ENCODE measurements at regions not wholly inside any gene's neighbourhood (a gene's known extent, or its start where the extent isn't known, plus 50 kb on each side); places are given as distances from the start of the nearest gene placed in this dataset.

DNA sequence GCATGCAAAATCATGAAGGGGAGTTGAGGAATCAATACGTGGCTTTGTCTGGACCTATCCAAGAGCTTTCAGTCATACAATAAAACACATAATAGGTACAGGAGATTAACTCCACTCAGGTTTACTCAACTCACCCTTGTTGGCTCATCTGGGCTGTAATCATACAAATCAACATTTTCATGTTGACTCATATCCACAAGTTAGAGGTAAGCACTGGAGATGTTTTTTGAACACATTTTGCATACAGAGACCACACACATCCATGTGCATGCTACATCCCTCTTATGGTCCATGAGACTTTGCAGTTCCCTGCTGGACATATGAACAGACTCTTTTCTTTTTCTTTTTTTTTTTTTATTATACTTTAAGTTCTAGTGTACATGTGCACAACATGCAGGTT lies 336.9 kb upstream of the PIK3C3 start:
- DNase-seq: no peak

DNA sequence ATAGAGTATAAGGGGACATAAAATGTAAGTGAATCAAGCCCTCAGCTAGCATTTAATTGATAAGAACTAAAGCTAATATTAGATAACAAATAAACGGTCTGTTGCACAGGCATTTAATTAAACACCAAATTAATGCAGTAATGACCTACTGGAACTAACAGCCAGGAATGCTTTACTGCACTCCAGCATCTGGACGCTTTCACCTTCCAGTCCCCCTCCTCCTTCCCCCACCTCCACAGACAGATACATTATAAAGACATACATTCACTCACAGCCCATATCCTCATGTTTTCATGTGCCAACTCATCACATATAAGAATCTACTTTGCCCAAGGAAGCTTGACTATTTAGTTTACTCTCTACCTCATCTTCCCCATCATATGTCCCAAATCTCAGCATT lies 337.4 kb upstream of the PIK3C3 start:
- DNase-seq: no peak

DNA sequence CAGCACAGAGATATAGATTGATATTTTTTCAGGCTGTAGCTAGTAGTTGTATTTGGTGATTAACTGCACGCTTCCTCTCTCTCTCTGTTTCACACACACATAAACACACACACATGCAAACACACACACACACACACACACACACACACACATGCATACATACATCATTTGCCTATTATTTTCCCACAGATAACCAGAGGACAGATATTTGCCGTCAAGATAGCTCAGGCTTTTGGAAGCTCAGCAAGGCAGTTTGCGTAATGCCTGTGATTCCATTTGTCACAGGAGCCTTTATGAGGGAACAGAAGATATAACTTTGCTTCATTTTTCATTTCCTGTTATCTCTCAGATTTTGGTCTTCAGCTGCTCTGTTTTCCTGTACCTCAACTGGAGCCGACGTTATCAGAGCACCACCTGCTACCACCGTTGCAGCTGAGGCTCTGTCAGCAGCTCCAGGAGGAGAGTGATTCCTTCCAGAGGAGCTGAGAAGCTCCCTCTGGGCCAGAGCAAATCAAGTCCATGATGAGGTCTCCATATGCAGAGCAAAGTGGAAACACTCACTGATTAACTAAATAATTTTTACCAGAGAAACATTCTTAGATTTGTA lies 341.9 kb upstream of the PIK3C3 start:
- no peak for DNase-seq

DNA sequence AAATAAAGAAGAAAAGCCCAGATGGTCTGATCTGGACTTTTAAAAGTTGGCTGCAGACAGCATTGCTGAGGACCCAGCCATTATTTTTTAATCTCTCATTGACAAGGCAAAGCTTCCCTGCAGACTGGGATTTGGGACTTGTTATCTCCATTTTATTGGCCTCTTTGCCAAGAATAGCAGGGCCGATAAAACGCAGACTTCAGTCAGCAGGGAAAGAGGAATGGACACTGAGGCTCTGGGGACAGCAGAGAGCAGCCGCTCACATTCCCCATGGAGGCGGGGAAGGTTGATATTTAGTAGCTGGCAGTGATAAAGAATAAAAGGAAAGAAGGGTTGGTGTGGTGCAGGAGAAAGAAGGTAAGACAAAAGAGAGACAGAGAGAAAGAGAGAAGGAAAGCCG lies 350.1 kb upstream of the PIK3C3 start:
- DNase-seq: no peak

DNA sequence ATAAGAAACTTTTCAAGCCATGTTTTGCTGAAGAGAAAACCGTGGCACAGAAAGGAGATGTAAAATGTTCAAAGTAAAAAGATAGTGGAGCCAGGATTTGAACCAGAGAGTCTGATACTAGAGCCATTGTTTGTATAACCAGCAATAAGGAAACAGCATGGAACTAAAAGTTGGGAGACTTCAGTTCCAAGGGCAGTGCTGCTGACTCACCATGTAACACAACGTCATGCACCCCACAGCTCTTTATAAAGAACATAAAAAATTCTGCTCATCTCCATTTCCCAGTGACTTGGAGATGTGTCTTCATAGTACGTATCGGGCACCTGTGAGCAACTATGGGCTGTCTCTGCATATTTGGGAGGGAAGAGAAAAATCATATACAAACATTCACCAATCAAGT lies 353.0 kb upstream of the PIK3C3 start:
- no peak for DNase-seq

DNA sequence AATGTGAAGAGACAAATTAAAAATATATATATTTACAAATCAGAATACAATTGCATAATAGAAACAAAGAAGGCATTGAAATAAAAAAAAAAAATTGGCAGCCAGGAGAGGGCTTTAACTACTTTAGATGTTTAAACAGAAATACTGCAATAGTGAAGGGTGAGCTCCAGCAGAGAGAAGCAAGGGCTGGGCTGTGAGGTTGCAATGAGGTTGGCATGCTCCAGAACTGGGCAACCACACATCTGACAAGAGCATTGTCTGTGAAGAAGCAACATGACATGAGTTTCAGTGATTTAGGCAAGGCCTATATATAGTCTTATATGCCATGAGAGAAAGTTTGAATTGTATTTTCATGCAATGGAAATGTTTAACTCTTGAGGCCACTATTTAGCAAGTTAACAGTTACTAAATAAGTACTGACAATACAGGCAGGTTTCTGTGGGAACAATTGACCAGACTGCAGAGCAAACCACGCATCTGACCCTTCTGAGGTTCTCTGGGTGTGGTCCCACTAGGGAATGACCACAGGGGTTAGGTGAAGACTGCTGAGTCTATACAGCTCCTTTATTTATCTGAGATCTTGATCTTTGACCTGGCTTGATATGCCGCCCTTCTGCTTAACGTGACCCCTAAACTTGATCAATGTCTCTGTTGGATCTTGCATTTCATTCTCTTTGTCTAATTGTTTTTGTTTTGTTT lies 354.2 kb upstream of the PIK3C3 start:
- no peak for DNase-seq

DNA sequence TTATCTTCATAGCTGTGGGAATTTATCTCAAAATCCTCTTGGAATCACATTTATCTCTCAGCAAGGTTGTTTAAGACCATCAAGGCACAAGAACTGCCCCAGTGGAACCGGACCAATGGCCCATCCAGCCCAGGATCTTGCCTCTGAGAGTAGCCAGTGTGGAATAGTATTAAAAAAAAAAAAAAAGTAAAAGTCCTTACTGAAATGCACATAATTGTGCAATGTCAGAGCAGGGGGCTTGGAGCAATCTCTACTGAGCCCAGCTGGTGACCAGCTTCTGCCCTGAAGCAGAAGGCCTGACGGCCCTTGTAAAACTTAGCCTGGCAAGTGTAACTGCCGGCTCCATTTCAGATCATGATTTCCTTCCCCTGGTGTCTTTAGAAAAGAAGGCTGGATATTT lies 355.6 kb upstream of the PIK3C3 start:
- DNase-seq: no peak

DNA sequence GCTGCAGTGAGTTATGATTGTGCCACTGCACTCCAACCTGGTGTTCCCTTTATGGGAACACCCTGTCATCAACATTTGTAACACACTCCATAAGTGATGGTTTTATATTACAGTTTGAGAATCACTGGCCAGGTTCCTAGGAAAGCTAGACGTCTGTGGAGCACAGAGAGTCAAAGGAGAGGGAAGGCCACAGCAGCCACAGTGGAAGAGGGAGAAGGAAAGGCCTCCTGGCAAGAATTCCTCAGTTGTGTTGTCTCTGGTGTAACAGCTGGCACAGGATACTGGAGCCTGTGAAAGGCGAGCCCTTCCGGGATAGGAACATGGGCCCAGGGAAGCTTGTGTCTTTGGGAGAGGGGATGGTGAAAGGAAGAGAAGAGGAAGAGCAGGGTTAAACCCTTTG lies 360.5 kb upstream of the PIK3C3 start:
- no peak for DNase-seq

DNA sequence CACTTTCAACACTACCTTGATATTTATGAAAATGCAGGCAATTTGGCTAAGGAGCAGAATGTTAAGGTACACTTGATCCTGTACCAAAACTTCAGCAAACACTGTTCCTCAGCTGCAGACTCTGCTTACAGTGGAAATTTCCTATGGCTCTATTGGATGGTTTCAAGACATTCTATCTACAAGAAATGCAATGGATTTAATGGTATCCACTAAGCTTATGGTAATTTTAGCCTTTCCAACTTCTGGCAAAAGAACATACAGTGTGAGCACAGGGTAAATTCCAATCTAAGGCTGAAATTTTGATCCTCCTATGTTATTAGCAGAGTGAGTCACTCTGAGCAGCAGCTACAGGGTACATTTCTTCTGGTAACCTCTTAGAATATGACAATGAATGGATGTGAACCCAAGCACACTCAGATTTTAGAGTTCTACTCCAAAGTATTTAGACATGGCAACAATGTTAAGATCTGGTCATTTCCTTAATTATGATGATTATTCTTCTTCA lies 361.8 kb upstream of the PIK3C3 start:
- no peak for DNase-seq

DNA sequence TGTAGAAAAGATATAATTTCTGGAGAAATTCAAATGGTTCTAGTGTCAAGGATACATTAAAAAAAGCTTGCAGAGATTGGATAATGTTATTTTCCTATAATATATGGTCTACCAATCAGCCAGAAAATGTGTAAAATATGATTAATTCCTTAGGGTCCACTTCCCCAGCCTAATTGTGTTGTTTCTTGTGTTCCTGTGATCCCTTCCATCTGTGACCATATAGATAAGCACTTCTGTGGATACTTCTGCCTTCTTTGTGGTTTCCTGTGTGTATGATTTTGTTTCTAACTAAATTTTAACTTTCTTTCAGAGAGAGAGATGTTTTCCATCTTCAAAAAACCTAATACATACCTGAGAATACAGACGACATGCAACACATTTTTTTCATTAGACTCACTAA lies 367.1 kb upstream of the PIK3C3 start:
- no peak for DNase-seq

DNA sequence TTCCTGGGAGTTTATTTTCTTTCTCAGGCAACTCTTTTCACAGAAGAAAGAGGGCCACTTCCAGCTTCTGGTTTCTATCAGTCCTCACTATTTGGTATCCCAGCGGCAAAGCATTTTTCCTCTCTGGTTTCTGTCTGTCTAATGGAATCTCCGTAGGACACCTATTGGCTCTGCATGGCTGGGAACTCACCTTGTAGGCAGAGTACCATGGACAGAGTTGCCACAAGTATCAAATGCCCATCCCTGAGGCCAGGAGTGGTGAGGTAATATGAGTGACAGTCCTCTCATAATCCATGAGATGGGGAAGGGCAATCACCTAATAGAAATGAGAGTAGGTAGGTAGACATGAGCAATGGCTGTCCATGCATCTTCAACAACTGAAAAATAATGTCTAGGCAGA lies 369.5 kb upstream of the PIK3C3 start:
- no peak for DNase-seq

DNA sequence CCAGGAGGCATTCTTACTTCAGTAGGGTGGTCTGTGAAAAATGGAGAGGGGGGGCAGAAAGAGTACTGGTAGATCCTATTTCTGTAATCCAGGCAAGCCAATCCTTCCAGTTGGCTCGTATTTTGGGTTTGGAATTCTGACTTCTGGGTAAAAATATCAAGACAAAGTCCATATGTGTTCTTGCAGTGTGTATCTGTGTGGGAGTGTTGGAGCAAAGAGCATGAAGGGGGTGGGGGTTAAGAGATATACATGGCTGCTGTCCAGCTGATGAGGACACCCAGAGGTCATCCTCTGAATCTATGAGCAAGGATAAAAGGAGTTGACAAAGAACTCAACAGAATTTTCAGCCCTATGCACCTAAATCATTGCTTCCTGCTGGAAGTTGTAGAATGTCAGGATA lies 375.8 kb upstream of the PIK3C3 start:
- no peak for DNase-seq

DNA sequence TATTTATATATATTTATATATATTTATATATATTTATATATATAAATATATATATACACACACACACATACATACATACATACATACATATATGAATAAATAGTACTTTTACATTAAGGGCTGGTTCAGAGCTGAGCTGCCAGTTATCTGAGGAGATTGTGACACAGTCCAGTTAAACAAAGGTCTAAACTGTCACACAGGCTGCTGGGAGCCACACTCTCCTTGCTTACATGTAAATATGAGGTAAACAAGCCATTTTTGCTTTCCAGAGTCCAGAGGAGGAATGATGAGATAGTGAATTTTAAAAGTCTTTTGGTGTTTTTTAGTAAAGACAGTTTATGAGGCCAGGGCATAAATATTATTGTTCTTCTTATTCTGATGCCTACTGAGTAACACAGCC lies 377.5 kb upstream of the PIK3C3 start:
- no peak for DNase-seq

DNA sequence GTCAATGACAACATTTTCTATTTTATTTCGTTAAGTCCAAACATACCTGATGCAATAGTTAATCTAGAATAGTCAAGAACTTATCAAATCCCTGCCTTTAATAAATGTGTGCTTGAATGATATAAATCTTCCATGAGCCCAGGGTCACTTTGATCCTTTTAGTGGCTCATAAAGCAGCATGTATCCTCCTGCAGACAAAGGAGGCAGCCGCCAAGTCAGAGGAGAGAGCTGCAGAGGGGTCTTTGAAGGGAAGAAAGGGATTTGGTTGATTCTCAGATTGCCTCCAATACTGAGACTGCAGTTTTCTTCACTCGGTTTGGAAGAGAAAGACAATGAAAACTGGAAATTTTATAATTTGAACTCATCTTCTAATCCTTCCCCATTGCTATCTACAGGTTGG lies 378.4 kb upstream of the PIK3C3 start:
- DNase-seq: no peak

DNA sequence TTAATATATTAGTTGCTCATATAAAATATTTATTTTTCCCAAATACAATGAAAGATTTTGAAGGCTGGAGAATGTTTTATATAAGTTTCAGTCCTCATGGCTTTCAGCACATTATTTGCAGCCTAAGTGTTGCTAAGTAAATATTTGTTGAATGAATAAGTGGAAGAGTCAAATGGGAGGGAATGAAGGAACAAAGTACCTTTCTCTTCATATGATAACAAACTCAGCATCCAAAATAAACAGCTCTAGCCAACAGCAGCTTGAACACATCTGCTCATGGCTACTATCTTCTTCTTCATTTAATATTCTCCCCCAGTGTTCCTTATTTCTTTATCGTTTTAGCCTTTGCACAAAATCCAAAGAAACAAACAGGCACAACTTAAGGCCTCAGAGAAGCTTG lies 385.2 kb upstream of the PIK3C3 start:
- DNase-seq: no peak

DNA sequence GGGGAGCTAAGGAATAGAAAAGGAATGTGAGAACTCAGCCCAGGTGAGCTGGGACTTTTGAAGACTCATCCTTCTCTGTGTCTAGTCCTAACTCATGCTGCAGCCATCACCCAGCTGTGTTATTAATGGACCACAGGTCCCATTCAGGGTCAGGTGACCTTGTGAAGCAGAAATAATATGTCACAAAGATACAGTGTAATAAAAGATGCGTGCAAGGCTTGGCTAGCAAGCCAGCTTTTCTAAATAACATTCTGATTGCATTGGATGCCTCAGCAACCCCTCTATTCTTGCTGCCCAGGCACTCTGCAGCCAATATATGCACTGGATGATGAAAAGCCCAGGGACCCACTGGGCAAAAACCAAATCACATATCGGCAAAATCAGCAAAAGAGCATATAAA lies 393.1 kb upstream of the PIK3C3 start:
- no peak for DNase-seq

DNA sequence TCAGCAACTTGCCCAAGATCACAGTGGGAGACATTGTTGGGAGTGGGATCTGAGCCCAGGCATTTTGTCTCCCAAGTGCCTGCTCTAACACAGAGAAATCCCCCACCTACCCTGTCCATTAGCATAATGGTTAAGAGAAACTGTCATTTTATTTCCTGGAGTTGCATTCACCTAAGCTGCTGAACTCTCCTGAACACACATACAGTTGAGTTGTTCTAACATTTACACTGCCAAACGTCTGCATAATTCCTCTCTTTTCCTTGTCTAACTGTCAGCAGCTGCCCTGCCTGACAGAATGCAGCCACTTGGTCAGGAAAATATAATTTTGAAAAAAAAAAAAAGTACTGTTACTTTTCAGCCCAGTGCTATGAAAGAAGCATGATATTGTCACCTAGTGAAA lies 396.3 kb upstream of the PIK3C3 start:
- no peak for DNase-seq

DNA sequence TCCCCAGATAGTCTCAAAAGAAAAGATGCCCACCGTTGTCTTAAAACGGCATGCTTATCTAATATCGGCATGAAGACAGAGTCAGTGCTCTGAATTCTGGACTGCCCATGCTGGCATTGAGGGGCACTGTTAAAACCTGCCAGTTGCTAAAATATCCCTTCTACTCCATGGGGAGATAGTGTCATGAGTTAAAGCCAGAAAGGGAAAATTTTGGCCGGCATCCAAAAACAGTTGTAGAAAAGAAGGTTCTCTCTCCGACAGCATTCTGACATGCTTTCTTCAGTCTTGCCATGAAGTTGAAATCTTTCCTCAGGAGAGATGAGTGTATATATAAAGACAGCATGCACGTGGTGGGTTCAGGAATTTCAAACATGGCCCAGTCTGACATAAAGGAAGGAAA lies 401.3 kb upstream of the PIK3C3 start:
- no peak for DNase-seq

DNA sequence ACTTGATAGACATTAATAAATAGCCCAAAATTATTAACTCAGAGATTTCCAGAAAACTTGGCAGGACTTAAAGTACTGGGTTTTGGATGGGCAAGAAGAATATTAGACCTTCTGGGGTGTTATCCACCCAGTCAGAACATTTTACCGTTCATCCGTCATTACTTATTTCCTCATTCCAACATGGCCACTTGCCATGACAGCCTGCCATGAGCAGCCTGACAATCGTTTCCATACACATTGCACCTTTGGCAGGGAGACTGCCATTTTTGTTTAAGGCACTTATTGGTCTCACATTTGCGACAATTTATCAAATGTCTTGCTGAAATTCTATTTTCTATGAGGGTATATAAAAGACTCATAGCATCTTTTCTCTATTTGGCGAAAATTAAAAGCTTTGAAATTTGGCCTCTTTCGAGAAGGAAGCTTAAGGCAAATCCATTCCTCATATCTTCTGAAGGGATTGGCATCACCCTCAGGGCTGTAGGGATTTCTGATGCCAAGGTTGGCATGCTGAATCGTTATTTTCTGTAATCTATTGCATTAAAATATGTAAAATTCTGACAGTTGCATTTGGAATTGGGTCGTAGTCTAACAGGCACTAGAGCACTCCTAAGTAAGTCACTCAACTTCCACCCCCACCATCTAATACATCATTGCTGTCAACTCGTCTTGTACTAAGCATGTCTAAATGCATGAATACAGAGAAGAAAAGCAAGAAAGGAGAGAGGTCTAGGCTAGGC lies 406.3 kb upstream of the PIK3C3 start:
- no peak for DNase-seq

DNA sequence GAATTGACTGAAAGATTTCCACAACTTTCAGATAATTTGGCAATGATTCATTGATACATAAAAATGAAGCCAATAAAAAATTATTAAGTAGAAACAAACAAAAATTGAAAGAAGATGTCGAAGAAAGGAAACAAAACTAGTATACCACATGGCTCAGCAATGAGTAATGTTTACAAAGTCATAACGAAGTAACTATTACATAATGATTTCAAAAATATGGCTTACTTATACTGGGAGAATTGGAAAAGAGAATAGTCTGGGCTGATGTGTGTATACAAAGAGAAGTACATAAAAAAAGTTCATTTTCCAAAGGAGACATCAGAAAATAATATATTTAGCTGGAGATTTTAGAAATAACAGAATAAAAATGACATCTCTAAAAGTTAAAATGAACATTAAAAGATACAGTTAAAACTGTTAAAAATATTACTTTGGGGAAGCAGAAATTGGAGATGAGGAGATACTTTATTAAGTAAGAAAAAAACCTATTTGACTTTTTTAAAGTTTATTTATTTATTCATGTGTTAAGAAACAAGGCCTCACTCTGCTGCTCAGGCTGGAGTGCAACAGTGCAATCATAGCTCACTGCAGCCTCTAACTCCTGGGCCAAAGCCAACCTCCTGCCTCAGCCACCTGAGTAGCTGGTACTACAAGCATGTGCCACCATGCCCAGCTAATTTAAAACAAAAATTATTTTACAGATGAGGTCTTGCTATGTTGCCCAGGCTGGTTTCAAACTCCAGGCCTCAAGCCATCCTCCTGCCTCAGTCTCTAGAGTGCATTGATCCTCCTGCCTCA lies 409.7 kb upstream of the PIK3C3 start:
- no peak for DNase-seq

DNA sequence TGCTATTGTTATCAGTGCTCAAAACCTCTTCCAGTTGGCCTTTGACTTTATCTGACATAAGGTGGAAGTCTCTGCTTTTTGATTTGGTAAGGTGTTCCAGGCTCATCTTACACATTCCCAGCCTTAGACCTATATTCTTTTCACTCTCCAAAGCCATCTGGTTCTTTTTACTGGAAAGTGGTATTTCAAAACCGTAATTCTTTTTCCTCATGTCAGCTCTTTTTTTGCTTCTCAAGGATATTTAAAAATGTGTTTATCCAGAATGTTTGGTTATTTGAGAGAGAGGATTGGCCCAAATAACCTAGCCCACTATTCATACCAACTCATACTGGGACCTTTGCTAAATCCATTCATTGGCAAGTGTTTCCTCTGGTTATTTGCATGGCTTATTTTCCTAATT lies 411.2 kb upstream of the PIK3C3 start:
- DNase-seq: no peak

DNA sequence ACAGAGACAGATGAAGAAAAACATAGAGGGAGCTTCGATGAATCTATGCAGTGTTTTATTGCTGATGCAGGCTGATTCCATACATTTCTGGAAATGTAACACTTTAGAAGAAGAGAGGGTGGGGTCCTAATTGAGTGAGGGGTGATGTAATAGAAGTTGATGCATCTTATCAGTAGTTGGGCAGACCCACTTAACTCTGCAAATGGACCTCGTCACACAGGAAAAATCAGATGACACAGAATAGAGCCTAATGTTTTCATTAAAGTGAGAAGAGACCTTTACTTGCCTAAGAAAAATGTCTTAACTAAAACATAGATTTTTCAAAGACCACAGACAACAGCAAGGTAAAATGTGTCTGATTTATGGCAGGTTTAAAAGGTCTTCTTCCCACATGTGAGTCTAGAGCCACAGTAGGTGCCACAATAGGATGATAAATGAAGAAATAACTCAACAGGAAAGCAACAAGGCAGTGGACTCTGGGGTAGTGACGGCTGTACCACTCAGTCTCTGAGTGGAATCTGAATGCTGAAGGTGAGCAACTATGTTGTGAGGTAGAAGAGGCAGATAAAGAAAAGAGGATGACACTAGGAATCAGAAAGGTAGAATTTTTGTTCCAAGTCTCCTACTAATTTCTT lies 414.7 kb upstream of the PIK3C3 start:
- DNase-seq: no peak

DNA sequence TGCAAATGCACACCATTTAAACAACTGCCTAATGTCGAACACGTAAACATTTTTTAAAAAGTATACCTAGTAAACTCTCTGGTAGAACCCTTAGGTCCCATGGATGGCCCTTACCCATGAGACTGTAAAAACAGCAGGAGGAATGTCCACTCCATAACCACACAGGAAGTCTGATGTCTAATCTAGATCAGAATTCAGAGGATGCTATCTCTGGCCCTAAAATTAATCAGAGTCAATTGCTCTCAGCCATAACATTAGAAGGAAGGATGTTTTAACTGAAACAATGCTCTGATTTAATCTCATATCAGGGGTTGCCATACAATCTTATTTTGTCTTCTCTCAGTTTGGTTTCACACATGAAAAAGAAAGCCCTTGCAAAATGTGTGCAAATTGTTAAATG lies 416.3 kb upstream of the PIK3C3 start:
- DNase-seq: no peak

All from NCI-H1694 (cell line).